Panc1 (cell line): ENCODE measurements at regions not wholly inside any gene's neighbourhood (a gene's known extent, or its start where the extent isn't known, plus 50 kb on each side); places are given as distances from the start of the nearest gene placed in this dataset.

Experiments
- ATAC-seq: fragments of 200-7000 bp; cut with Tn5 transposase; 2 replicates; pipeline ENCODE4 v1.9.1; 2020; ENCODE audit warnings: mild to moderate bottlenecking, moderate library complexity
- BruUV-seq: library from RNA; stranded (reverse); fragments of 400-500 nt; replicated peaks from 2 replicates; lab custom pipeline; 2021; lab: Mats Ljungman, UMichigan
- CTCF ChIA-PET: fragments of 300-600 bp; sonication (Branson Sonifier 250); formaldehyde crosslinking; loops from one replicate; lab custom pipeline; 2022; ENCODE audit warnings: antibody characterized with exemption; lab: Charles Lee
- POLR2A ChIA-PET: fragments of 300-600 bp; sonication (Branson Sonifier 250); formaldehyde crosslinking; loops from one replicate; lab custom pipeline; 2022; ENCODE audit warnings: antibody characterized with exemption; lab: Charles Lee
- DNase-seq: peaks from one replicate; pipeline ENCODE4 v3.0.0-alpha.2; 2010; ENCODE audit warnings: low read depth, low spot score
- H3K27ac ChIP-seq: 2 replicates; pipeline ENCODE4 v1.5.1; 2011; ENCODE audit warnings: mild to moderate bottlenecking, low read length, inconsistent platforms
- H3K27me3 ChIP-seq: fragments of 200-500 bp; sonication (Bioruptor generic); 2 replicates; pipeline ENCODE4 v1.6.0; 2014; ENCODE audit warnings: low read length, inconsistent platforms; ENCODE audit not compliant: control insufficient read depth, insufficient read depth
- H3K36me3 ChIP-seq: fragments of 200-500 bp; sonication (Bioruptor generic); 2 replicates; pipeline ENCODE4 v1.5.1; 2014; ENCODE audit warnings: inconsistent platforms, mild to moderate bottlenecking, low read length, moderate library complexity; ENCODE audit not compliant: control insufficient read depth, insufficient read depth
- H3K4me1 ChIP-seq: 2 replicates; pipeline ENCODE4 v1.5.1; 2011; ENCODE audit warnings: inconsistent platforms, mild to moderate bottlenecking, low read length, moderate library complexity; ENCODE audit not compliant: control insufficient read depth, insufficient read depth
- H3K4me3 ChIP-seq, 2 experiments: 2 replicates each; pipeline ENCODE4 v1.5.1; 2011 to 2012; ENCODE audit warnings: low read depth in 2 of 2, low read length in 2 of 2, mild to moderate bottlenecking in 2 of 2, inconsistent platforms in 1 of 2, moderate library complexity in 1 of 2
- H3K9me3 ChIP-seq: fragments of 200-500 bp; sonication (Bioruptor generic); 2 replicates; pipeline ENCODE4 v1.5.1; 2014; ENCODE audit warnings: low read depth, mild to moderate bottlenecking, inconsistent platforms, low read length, moderate library complexity; ENCODE audit not compliant: control insufficient read depth, insufficient read depth
- CTCF ChIP-seq: fragments of 450-650 bp; IDR thresholded peaks from 2 replicates; pipeline ENCODE4 v1.5.1; 2017; ENCODE audit warnings: mild to moderate bottlenecking
- POLR2AphosphoS5 ChIP-seq: IDR thresholded peaks from 2 replicates; pipeline ENCODE4 v1.6.1; 2012; ENCODE audit warnings: mild to moderate bottlenecking, low read depth, low read length, moderate library complexity
- REST ChIP-seq, 2 experiments: IDR thresholded peaks; 2 replicates each; pipeline ENCODE4 v1.6.1; 2011 to 2012; ENCODE audit warnings: low read depth in 2 of 2, control low read depth in 1 of 2, low read length in 1 of 2, mild to moderate bottlenecking in 1 of 2, moderate library complexity in 1 of 2; ENCODE audit not compliant: insufficient read depth in 1 of 2
- SIN3A ChIP-seq: IDR thresholded peaks from 2 replicates; pipeline ENCODE4 v1.6.1; 2012; ENCODE audit warnings: low read depth, mild to moderate bottlenecking, low read length, moderate library complexity, borderline replicate concordance; ENCODE audit not compliant: insufficient read depth
- TCF7L2 ChIP-seq: IDR thresholded peaks from 2 replicates; pipeline ENCODE4 v1.6.1; 2011; ENCODE audit warnings: mild to moderate bottlenecking, low read depth, low read length, inconsistent platforms
- in situ Hi-C: cut with HindIII; loops from 2 replicates; pipeline ENCODE4 v1.10.0; 2016; ENCODE audit warnings: low sequenced_read_pairs, low pct_unique_long_range_greater_than_20kb
- intact Hi-C: fragments of 100-400 bp; cut with micrococcal nuclease; formaldehyde crosslinking; loops from one replicate; pipeline ENCODE4 v1.10.0; 2022; ENCODE audit not compliant: unreplicated experiment

GRCh38 chr5:71974622-71975021 lies 132.7 kb upstream of the MAP1B start:
- no peak for TF ChIP-seq POLR2AphosphoS5
- no peak for TF ChIP-seq SIN3A
- no peak for TF ChIP-seq CTCF
- TF ChIP-seq REST (IDR thresholded peaks at IDR 0.05; ENCODE audit: insufficient read depth in 1 of 2, low read depth in 2 of 2, low read length in 1 of 2), result no peak
- no peak for TF ChIP-seq TCF7L2
- no peak for ATAC-seq
- no peak overlapping the region for H3K4me3 ChIP-seq
- POLR2A ChIA-PET, result no interaction called here
- BruUV-seq, result no TSS peak
- CTCF ChIA-PET, result no interaction called here
- DNase-seq, result no peak
- intact Hi-C loops, result no loop called here
- no peak overlapping the region for H3K27ac ChIP-seq
- in situ Hi-C loops, result no loop called here
- no peaks in the 10 kb centered on the region for H3K9me3 ChIP-seq
- no peaks in the 10 kb centered on the region for H3K4me1 ChIP-seq
- no peaks in the 10 kb centered on the region for H3K36me3 ChIP-seq
- H3K27me3 ChIP-seq, result peaks cover 2% of the 10 kb centered on the region; the same call in 1 of the 2 replicates

- Histone ChIP-seq H3K4me3 (no peak overlapping the region), H3K27ac (no peak overlapping the region), H3K9me3 (peaks cover 5% of the 10 kb centered on the region; the same call in 1 of the 2 replicates), H3K36me3 (no peaks in the 10 kb centered on the region), H3K27me3 (peaks cover 2% of the 10 kb centered on the region; the same call in 1 of the 2 replicates), H3K4me1 (no peaks in the 10 kb centered on the region)
- DNase-seq, result no peak
- TF ChIP-seq POLR2AphosphoS5 (no peak), CTCF (no peak), REST (IDR thresholded peaks at IDR 0.05; ENCODE audit: insufficient read depth in 1 of 2, low read depth in 2 of 2, low read length in 1 of 2) (no peak), SIN3A (no peak), TCF7L2 (no peak)
- in situ Hi-C loops, result no loop called here
- ChIA-PET CTCF (no interaction called here), POLR2A (no interaction called here)
- ATAC-seq, result no peak
- no TSS peak for BruUV-seq
- intact Hi-C loops, result no loop called here
Measured at GRCh38 chr5:71976449-71976848, 130.8 kb upstream of the MAP1B start.
